NCI-H345 (cell line): ENCODE measurements at regions not wholly inside any gene's neighbourhood (a gene's known extent, or its start where the extent isn't known, plus 50 kb on each side); places are given as distances from the start of the nearest gene placed in this dataset.
"Not testable (repeated sequence)": the region's sequence is repeated elsewhere in the genome, so short reads cannot be mapped to it uniquely, and the experiment has no call there.

Experiments used
- DNase-seq: peaks from one replicate; lab custom pipeline; 2025; lab: John Stamatoyannopoulos, UW

- no peak for DNase-seq
These were observed 129.2 kb upstream of the ADRA1B start for GRCh38 chr5:159786901-159787691.

- no peak for DNase-seq
These were observed 128.4 kb upstream of the ADRA1B start for GRCh38 chr5:159787837-159788236.

GRCh38 chr5:159788835-159789331 lies 127.4 kb upstream of the ADRA1B start:
- DNase-seq: no peak

- DNase-seq: no peak
These were observed 124.1 kb upstream of the ADRA1B start for GRCh38 chr5:159792180-159792579.

- DNase-seq: no peak
These were observed 118.9 kb upstream of the ADRA1B start for GRCh38 chr5:159797261-159797970.

- DNase-seq: no peak
These were observed 116.6 kb upstream of the ADRA1B start for GRCh38 chr5:159799701-159800100.

- DNase-seq: no peak
These were observed 116.0 kb upstream of the ADRA1B start for GRCh38 chr5:159800131-159800840.

- no peak for DNase-seq
These were observed 115.0 kb upstream of the ADRA1B start for GRCh38 chr5:159801303-159801702.

- DNase-seq: no peak
These were observed 113.6 kb upstream of the ADRA1B start for GRCh38 chr5:159802661-159803060.

GRCh38 chr5:159804121-159804520 lies 112.2 kb upstream of the ADRA1B start:
- DNase-seq: no peak

GRCh38 chr5:159805021-159805420 lies 111.3 kb upstream of the ADRA1B start:
- no peak for DNase-seq

- DNase-seq: not testable (repeated sequence)
These were observed 109.1 kb upstream of the ADRA1B start for GRCh38 chr5:159807135-159807534.

- DNase-seq: no peak
These were observed 108.7 kb upstream of the ADRA1B start for GRCh38 chr5:159807586-159807985.

GRCh38 chr5:159811712-159812111 lies 104.6 kb upstream of the ADRA1B start:
- no peak for DNase-seq

GRCh38 chr5:159812759-159813158 lies 103.5 kb upstream of the ADRA1B start:
- DNase-seq: not testable (repeated sequence)

GRCh38 chr5:159814222-159814621 lies 102.1 kb upstream of the ADRA1B start:
- DNase-seq: no peak

- no peak for DNase-seq
These were observed 101.3 kb upstream of the ADRA1B start for GRCh38 chr5:159814805-159815585.

GRCh38 chr5:159817262-159818029 lies 98.8 kb upstream of the ADRA1B start:
- DNase-seq: no peak

GRCh38 chr5:159819591-159820411 lies 96.5 kb upstream of the ADRA1B start:
- DNase-seq: no peak

GRCh38 chr5:159820692-159821091 lies 95.6 kb upstream of the ADRA1B start:
- DNase-seq: no peak
